ENCODE measurements at regions not wholly inside any gene's neighbourhood (a gene's known extent, or its start where the extent isn't known, plus 50 kb on each side); places are given as distances from the start of the nearest gene placed in this dataset.
"Not testable (repeated sequence)": the region's sequence is repeated elsewhere in the genome, so short reads cannot be mapped to it uniquely, and the experiment has no call there.

- no peak for DNase-seq (ENCODE audit: low read depth in 1 of 2, low spot score in 1 of 2)
Measured at GRCh38 chr4:152070854-152071253, 310.0 kb upstream of the GATB start.

- no peak for DNase-seq (ENCODE audit: low read depth in 1 of 2, low spot score in 1 of 2)
Measured at GRCh38 chr4:152068866-152069265, 308.1 kb upstream of the GATB start.

GRCh38 chr4:152065545-152065944 lies 304.7 kb upstream of the GATB start:
- no peak for DNase-seq (ENCODE audit: low read depth in 1 of 2, low spot score in 1 of 2)

GRCh38 chr4:152064753-152065152 lies 303.9 kb upstream of the GATB start:
- DNase-seq (ENCODE audit: low read depth in 1 of 2, low spot score in 1 of 2) = no peak

GRCh38 chr4:152064282-152064681 lies 303.5 kb upstream of the GATB start:
- no peak for DNase-seq (ENCODE audit: low read depth in 1 of 2, low spot score in 1 of 2)

- DNase-seq (ENCODE audit: low read depth in 1 of 2, low spot score in 1 of 2) = peak; percentile 17 to 22
Measured at GRCh38 chr4:152063621-152064240, 302.9 kb upstream of the GATB start.

- no peak for DNase-seq (ENCODE audit: low read depth in 1 of 2, low spot score in 1 of 2)
Measured at GRCh38 chr4:152062936-152063620, 302.3 kb upstream of the GATB start.

- no peak for DNase-seq (ENCODE audit: low read depth in 1 of 2, low spot score in 1 of 2)
Measured at GRCh38 chr4:152054731-152055130, 293.9 kb upstream of the GATB start.

GRCh38 chr4:152052451-152053057 lies 291.7 kb upstream of the GATB start:
- DNase-seq (ENCODE audit: low read depth in 1 of 2, low spot score in 1 of 2) = no peak

- DNase-seq (ENCODE audit: low read depth in 1 of 2, low spot score in 1 of 2) = not testable (repeated sequence)
Measured at GRCh38 chr4:152051332-152051731, 290.5 kb upstream of the GATB start.

- DNase-seq (ENCODE audit: low read depth in 1 of 2, low spot score in 1 of 2) = no peak
Measured at GRCh38 chr4:152050106-152050505, 289.3 kb upstream of the GATB start.

- DNase-seq (ENCODE audit: low read depth in 1 of 2, low spot score in 1 of 2) = no peak
Measured at GRCh38 chr4:152047451-152047850, 286.6 kb upstream of the GATB start.

GRCh38 chr4:152045807-152046571 lies 285.2 kb upstream of the GATB start:
- no peak for DNase-seq (ENCODE audit: low read depth in 1 of 2, low spot score in 1 of 2)

GRCh38 chr4:152045449-152045806 lies 284.6 kb upstream of the GATB start:
- no peak for DNase-seq (ENCODE audit: low read depth in 1 of 2, low spot score in 1 of 2)

- DNase-seq (ENCODE audit: low read depth in 1 of 2, low spot score in 1 of 2) = no peak
Measured at GRCh38 chr4:152044331-152045036, 283.7 kb upstream of the GATB start.

GRCh38 chr4:152041295-152041694 lies 280.5 kb upstream of the GATB start:
- DNase-seq (ENCODE audit: low read depth in 1 of 2, low spot score in 1 of 2) = no peak

- no peak for DNase-seq (ENCODE audit: low read depth in 1 of 2, low spot score in 1 of 2)
Measured at GRCh38 chr4:152039691-152040090, 278.9 kb upstream of the GATB start.

GRCh38 chr4:152039023-152039481 lies 278.2 kb upstream of the GATB start:
- DNase-seq (ENCODE audit: low read depth in 1 of 2, low spot score in 1 of 2) = no peak

- no peak for DNase-seq (ENCODE audit: low read depth in 1 of 2, low spot score in 1 of 2)
Measured at GRCh38 chr4:152038238-152038637, 277.4 kb upstream of the GATB start.

GRCh38 chr4:152037435-152037834 lies 276.6 kb upstream of the GATB start:
- DNase-seq (ENCODE audit: low read depth in 1 of 2, low spot score in 1 of 2) = no peak

GRCh38 chr4:152033621-152034020 lies 272.8 kb upstream of the GATB start:
- DNase-seq (ENCODE audit: low read depth in 1 of 2, low spot score in 1 of 2) = no peak
